ENCODE measurements at regions not wholly inside any gene's neighbourhood (a gene's known extent, or its start where the extent isn't known, plus 50 kb on each side); places are given as distances from the start of the nearest gene placed in this dataset.
"Not testable (repeated sequence)": the region's sequence is repeated elsewhere in the genome, so short reads cannot be mapped to it uniquely, and the experiment has no call there.

DNA sequence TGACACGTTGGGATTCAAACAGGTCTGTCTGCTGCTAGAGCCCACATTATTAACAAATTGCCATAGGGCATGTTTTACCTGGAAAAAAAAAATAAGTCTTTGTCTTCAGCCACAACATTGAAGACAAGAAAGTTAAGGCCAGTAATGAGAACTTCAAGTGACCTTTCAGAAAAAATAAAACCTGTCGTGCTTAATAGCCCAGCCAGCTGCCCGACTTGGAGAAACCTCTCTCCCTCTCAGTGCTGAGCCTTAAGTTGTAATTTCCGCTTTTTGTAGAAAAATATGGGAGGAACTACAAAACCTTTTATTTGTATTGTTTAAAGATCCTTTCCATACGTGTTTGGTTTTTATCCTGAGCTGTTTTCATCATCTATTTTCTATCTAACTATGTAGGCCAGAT is 454.3 kb upstream of the SLITRK6 start:
- DNase-seq: not testable (repeated sequence)

DNA sequence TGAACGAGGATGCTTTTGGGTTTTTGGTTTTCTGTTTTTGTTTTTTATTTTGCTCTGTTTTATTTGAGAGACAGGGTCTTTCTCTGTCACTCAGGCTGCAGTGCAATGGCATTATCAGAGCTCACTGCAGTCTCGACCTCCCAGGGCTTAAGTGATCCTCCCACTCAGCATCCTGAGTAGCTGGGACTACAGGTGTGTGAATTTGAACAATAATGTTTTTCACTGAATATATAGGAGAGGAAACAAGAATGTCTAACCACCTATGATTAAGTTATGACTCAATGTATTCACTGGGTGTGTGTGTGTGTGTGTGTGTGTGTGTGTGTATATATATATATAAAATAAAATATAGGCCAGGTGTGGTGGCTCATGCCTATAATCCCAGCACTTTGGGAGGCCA is 456.6 kb upstream of the SLITRK6 start:
- not testable (repeated sequence) for DNase-seq

DNA sequence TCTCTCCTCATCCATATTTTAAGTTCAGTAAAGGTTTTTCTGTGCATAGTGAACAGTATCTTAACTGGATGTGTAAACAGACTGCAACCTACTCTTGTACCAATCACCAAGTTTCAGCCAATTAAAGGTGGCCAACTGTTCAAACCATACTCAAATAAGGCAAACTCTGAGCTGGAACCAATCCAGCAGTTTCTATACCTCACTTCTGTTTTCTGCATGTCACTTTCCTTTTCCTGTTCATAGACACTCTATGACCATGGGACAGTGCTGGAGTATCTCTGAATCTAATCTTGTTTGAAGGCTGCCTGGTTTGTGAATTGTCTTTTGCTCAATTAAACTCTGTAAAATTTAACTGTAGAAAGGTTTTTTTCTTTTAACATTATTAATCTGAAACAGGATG is 470.3 kb upstream of the SLITRK6 start:
- DNase-seq: no peak

DNA sequence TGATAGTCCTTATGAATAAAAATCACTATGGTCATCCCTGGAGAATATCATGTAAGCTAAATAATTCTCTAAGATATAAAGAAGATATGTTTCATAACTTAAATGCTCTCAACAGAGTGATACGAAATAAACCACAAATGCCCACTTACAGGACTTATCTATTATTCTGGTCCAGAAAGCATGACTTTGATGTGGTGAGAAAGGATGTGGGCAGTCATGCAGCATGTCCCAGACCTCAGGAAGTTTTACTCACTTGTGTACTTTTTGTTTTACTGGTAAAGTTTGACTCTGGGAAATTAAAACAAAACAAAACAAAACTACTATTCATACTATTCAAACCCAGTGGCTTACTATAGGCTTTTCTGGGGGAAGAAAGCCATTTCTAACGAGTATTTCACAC is 483.2 kb upstream of the SLITRK6 start:
- no peak for DNase-seq

DNA sequence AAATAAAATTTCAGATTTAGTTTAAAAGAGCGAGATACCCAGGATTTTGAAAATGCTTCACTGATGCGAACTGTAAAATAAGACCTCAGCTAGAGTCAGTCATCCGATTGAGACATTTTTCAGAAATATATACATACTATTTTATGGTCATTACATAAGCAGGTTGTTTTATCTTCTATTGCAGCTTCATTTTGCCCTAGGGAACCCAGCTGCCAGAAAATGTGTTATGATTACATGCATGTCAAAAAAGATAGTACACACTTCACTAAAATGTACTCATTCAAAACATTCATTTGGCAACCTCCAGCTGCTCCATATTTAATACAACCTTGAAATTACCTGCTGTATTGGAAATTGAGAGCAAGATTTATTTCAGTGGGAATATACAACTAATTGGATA is 483.8 kb upstream of the SLITRK6 start:
- DNase-seq: no peak

DNA sequence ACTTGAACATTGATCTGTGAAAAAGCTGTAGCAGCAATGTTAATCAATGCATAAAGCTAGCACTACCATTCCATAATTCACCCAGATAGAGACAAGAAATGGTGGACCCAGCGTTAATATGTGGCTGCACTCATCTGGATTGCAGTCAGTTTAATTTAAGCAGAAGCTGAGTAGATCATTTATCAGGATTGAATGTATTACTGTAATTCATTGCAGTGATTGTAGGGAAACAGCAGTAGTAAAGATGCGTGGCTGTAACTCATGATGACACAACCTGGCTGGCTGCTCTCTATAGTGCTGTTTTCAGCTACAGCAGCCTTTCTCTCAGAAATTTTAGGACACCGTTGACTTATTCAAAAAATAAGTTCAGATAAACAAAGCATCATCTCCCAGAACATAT is 499.5 kb upstream of the SLITRK6 start:
- no peak for DNase-seq

DNA sequence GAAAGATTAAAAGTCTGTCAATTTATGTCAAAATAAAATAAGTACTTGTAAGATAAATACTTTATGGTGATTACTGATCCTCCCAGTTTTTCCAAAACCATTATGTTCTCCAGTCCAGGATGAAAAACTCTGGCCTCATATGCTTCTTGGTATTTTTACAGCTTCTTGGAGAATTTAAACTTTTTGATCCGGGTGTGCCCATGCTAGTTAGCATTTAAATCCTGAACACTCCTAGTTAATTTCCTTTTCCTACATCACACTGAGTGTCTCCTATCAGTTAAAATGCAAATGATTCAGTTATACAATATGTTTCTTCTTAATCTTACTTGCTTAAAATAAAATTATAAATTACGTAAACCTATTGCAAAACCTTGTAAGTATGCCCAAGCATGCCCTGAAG is 499.9 kb upstream of the SLITRK6 start:
- no peak for DNase-seq

DNA sequence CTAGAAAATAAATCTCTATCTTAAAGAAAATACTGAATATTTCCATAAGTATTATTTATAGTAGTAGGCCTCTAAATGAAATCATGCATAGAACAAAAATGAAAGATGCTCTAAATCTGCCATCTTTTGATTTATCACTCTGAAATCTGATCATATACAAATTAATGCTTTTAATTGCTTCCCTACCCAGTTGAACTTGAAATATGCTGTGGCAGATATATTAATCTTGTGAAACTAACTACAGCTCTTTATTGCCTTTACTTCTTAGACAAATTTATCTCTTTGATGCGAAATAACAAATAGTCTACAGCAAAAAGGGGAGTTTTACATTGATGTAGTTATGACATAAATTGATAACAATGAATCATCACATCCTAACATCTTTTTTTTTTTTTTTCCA is 510.7 kb upstream of the SLITRK6 start:
- DNase-seq: no peak

DNA sequence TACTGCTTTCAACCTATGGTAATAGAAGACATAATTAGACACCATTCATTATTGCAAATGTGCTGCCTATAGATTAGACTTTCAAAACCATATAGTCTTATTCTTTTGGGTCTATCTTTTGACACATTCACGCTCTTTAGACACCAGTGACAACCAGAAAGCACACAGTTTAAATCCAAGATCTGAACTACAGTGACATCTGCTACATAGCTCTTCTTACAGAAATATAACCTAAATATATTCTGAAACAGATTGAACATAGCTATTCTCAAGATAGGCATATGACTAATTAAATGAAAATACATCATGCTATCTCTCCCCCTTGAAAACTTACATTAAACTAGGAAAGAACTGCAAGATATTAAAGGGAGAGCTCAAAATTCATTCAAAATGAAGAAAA is 514.2 kb upstream of the SLITRK6 start:
- DNase-seq: no peak

DNA sequence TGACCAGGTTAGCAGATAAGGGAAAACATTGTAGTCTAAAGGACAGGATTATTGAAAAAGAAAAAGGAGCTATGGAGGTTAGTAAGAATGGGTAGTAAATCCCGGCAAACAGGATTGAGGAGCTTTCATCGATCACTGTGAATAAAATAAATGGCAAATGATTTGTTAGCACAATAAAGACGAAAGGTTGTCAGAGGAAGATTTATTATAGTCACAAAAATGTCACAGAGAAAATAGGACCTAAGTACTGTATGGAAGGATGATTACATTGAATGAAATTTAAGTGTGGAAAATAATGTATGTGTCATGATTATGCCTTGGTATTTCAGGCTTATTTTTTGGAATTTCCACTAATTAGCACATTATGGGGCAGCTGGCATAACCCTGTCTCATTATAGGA is 519.2 kb upstream of the SLITRK6 start:
- no peak for DNase-seq

DNA sequence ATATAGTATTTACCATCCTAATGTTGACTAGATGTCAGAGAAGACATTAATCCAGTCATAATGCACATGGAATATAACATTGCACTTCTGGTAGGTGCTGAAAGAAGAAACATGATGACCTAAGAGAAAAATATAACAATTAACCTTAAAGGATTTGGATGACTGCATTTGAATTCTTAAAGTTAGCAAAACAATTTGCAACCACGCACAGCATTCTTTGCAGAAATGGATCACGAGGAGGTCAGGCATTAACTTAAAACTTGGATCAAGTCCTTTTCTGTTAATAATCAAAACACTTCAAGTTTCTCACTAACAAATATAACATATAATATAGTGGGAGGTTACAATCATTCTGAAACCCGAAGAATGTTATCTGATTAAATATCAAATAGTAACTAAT is 525.0 kb upstream of the SLITRK6 start:
- DNase-seq: no peak

DNA sequence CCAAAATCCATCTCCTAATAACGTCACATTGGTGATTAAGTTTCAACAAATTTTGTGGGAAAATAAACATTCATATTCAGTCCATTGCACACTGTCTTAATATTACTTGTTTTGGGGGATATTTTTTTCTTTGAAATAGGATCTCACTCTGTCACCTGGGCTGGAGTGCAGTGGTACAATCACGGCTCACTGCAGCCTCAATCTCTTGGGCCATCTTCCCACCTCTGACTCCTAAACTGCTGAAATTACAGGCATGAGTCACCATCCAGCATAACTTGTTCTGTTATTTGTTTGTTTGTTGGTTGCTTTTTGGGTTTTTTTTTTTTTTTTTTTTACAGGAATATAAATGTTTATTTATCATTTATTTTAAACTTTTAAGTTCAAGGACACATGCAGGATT is 556.1 kb upstream of the SLITRK6 start:
- no peak for DNase-seq

DNA sequence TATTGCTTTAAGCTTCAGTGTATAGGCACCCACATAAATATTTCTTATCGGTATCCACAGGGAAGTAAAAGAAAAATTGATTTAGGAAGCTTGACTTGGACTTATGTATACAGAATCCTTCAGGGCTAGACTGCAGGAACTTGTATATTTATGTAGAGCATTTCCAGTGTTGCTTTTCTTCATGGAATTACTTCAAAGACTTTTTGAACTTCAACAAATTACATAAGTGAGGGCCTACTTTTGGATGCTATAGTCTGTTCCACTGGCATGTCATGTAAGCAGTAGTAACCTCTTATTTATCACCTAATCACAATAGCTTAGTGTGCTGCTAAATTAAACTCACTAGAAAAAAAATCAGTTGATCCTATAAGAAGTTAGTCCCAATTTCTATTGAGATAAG is 557.9 kb upstream of the SLITRK6 start:
- DNase-seq: no peak

DNA sequence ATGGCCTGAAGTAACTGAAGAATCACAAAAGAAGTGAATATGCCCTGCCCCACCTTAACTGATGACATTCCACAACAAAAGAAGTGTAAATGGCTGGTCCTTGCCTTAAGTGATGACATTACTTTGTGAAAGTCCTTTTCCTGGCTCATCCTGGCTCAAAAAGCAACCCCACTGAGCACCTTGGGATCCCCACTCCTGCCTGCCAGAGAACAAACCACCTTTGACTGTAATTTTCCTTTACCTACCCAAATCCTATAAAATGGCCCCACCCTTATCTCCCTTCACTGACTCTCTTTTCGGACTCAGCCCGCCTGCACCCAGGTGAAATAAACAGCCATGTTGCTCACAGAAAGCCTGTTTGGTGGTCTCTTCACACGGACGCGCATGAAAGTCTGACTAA is 564.5 kb upstream of the SLITRK6 start:
- not testable (repeated sequence) for DNase-seq

DNA sequence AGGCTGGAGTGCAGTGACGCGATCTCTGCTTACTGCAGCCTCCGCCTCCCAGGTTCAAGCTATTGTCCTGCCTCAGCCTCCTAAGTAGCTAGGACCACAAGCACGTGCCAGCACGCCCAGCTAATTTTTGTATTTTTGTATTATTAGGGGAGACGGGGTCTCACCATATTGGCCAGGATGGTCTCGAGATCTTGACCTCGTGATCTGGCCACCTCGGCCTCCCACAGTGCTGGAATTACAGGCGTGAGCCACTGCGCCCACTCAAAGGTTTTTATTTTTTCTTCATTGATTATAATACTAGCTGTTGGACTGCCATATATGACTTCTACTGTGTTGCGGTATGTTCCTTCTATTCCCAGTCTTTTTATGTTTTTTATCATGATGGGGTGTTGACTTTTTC is 569.7 kb upstream of the SLITRK6 start:
- DNase-seq: no peak

DNA sequence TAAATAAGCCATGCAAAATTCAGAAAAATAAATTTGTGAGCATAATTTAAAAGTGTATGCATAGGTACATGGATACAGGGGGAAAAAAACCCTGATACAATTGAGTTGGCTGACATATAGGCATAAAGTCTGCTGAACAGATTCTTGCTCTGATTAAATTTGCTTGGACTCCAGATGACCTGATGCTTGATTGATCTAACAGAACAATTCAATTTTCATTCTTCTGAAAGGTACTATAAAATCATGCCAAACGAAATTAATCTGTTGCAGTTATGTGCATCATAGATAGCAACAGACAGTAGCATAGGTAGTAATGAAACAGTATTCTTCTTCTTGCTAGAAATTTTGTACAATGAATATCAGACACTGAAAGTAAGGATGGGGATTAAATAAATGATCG is 578.2 kb upstream of the SLITRK6 start:
- no peak for DNase-seq

DNA sequence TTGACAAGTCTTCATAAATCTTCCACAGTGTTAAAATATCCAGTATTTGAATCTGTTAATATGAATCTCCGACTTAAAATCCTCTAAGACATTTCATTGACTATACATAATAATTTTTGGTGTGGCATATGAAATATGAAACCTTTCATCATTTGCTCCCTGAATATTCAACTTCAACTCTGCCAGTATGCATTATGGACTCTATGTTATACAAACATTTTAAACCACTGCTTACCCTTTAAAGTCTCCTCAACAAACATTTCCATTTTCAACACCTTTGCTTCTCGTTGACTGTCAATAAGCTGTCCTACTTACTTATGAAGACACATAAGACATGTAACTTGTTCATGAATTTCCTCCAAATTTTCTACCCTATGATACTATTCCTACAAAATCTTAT is 579.4 kb upstream of the SLITRK6 start:
- DNase-seq: no peak

DNA sequence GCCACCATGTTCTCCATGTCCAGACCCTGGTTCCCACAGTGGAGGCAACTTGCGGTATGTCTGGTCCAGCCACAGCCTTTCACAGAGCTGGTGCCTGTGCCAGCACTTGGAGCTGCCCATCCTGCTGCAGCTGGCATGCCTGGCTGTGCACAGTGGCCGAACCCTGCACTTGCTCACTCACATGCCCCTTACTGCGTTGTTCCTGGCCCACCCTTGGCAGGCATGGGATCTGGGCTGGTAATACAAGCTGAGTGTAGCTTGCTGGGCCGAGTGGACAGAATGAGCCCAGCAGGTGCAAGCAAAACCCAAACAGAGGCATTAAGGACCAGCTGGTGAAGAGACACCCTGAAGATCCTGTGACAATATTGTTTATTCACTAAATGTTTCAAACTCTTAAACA is 583.9 kb upstream of the SLITRK6 start:
- DNase-seq: no peak

DNA sequence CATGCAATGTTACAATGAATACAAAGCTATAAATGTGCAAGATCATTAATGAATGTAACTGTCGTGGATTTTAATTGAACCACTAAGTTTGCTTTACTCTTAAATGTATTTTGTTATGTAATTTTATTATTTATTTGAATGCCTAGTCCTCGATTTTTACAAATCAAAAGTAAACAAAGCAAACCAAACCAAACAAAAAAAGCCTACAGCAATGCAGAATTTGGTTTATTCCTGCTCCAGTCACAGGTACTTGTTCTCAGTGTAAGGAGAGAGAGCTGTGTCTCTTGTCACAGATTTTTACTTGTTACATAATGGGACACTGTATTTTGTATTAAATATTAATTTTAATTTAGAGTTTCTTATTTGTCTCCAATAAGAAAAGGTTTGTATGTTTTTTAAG is 584.3 kb upstream of the SLITRK6 start:
- no peak for DNase-seq

DNA sequence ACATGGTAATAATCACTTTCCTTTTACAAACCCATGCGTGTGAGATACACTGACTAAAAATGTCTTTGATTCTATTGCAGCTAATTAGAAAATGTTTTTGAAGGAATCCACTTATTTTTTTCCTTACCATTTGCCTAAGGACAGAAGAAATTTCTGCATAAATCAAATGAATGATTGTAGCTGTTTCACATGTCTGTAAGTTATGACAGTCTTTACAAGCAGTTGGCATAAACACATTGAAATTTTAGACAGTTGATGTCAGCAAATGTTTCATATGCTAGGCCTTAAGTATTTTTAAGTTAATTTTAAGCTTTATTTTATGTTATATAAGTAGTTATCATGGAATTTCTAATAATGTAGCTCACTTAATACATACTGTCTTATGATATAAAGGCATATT is 598.4 kb upstream of the SLITRK6 start:
- no peak for DNase-seq

DNA sequence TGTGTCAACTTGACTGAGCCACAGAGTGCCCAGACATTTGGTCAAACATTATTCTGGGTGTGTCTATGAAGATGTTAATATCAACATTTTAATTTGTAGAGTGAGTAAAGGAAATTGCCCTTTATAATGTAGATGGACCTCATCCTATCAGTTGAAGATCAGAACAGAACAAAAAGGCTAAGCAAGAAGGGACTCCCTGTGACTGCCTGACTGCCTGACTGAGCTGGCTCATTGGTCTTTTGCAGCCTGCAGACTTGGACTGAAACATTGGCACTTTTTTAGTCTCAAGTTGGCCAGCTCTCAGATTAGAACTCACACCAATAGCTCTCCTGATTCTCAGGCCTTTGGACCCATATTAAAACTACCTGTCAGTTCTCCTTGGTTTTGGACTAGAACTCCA is 600.4 kb upstream of the SLITRK6 start:
- DNase-seq: no peak

DNA sequence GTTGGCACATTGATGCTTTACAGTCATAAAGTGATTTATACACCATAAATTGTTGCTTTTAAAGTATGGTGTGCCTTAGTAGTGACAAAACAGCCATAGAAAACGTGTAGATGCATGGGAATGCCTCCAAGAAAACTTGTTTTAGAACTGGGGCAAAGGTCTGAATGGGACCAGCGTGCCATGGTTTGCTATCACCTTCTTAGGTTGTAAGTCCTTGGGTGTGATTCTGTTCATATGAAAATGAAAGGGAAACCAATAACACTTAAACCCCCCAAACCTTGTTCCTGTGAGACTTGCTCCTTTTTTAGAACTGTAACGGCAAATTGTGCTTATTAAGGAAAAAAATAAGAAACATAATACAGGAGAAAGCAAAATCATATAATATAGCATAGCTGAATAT is 603.3 kb upstream of the SLITRK6 start:
- no peak for DNase-seq

DNA sequence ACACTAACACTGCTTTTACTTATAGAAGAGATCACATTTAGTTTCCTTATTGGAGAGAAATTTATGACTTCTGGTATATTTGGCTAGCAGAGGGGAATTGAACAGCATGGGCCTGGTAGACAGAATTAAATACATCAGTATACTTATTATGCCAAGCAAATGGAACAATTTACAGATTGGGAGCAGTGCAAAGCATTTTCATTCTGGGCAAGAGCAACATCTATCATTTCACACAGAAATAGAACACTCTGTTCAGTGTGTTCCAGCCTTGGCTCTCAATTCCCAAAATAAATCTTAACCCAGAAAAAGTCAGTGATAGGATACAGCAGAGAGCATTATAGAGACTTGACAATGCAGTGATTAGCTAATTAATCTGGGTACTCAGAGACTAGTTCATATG is 604.0 kb upstream of the SLITRK6 start:
- no peak for DNase-seq

DNA sequence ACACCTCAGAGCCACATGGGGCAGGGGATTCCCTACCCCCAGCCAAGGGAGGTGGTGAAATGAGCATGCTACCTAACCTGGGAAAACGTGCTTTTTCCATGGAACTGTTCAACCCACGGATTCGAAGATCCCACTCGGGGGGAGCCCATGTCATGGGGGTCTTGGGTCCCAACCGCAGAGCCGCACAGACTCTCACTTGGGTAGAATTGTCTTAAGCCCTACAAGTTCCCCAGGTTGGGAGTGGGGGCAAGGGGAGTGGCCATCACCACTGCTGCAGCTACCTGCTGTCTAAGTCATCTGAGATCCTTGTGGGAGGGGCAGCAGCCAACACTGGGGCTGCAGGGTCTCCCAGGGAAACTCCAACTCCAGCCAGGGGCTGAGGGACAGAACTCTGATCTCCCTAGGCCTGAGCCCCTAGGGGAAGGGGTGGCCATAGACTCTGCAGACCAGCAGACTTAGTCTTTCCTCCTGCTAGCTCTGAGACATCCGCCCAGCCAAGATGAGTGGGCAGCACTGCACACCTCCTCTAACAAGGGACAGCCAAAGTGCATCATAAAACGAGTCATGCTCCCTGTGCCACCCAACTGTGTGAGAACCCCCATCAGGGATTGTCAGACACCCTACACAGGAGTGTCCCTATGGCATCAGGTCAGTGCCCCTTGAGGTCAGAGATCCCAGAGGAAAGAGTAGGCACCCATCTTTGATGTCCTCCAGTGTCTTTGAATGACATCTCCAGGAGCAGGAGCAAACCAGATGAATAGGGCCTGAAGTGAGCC is 610.4 kb upstream of the SLITRK6 start:
- no peak for DNase-seq

DNA sequence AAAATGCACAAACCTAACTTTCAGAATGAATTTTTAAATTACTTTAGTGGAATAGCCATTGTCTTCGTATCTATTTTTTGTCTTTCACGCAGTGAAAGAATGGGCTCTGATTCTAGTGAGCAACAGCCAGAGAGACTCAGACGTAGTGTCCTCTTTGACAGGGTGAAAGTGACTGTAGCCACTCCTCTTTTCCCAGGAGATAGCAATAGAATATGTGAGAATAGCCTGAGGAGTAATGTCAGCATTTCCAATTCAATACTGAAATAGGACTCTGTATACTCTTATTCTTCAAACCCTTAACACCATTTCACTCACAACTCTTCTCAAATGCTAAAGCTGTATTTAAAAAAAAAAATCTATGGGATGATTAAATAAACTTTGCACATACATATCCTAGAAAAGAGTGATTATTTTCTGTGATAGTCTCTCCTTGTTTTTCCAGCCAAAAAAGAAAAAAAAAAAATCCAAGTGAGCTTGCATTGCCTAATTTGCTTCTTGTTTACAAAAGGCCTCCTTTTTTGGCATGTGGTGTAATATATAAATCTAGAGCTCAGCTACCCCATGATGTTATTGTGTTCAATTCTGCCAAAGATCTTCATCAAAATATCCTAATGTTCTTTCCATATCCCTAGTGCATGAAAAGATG is 626.1 kb upstream of the SLITRK6 start:
- no peak for DNase-seq
